MCF 10A (cell line): ENCODE measurements at regions not wholly inside any gene's neighbourhood (a gene's known extent, or its start where the extent isn't known, plus 50 kb on each side); places are given as distances from the start of the nearest gene placed in this dataset.

Experiments
- BruUV-seq: library from RNA; stranded (reverse); fragments of 400-500 nt; replicated peaks from 2 replicates; lab custom pipeline; 2021; lab: Mats Ljungman, UMichigan
- CTCF ChIA-PET: fragments of 300-600 bp; sonication (Branson Sonifier 250); formaldehyde crosslinking; extraction: SDS; loops from one replicate; lab custom pipeline; 2021; ENCODE audit warnings: antibody characterized with exemption, inconsistent platforms; lab: Yijun Ruan, JAX
- POLR2A ChIA-PET: fragments of 300-600, 350-650 bp; sonication (Branson Sonifier 250); formaldehyde crosslinking; extraction: SDS; loops from one replicate; lab custom pipeline; 2020; ENCODE audit warnings: antibody characterized with exemption, inconsistent platforms; lab: Yijun Ruan, JAX
- DNase-seq: peaks from one replicate; pipeline ENCODE4 v3.0.0-alpha.2; 2018; ENCODE audit not compliant: unreplicated experiment
- H3K27ac Mint-ChIP-seq: one replicate; pipeline ENCODE4 v1.8.0; 2022; ENCODE audit warnings: mild to moderate bottlenecking, low read depth, mixed read lengths; ENCODE audit not compliant: unreplicated experiment
- H3K27me3 Mint-ChIP-seq: one replicate; pipeline ENCODE4 v1.8.0; 2022; ENCODE audit warnings: mixed read lengths; ENCODE audit not compliant: insufficient read depth, unreplicated experiment
- H3K36me3 Mint-ChIP-seq: one replicate; pipeline ENCODE4 v1.8.0; 2022; ENCODE audit warnings: mild to moderate bottlenecking, moderate library complexity, mixed read lengths; ENCODE audit not compliant: insufficient read depth, unreplicated experiment
- H3K4me1 Mint-ChIP-seq: one replicate; pipeline ENCODE4 v1.8.0; 2022; ENCODE audit warnings: mixed read lengths; ENCODE audit not compliant: insufficient read depth, unreplicated experiment
- H3K4me3 Mint-ChIP-seq: one replicate; pipeline ENCODE4 v1.8.0; 2022; ENCODE audit warnings: mild to moderate bottlenecking, moderate library complexity, mixed read lengths; ENCODE audit not compliant: unreplicated experiment
- H3K9me3 Mint-ChIP-seq: one replicate; pipeline ENCODE4 v1.8.0; 2022; ENCODE audit warnings: mixed read lengths; ENCODE audit not compliant: unreplicated experiment
- CTCF ChIP-seq: fragments of 200-600 bp; IDR thresholded peaks from one replicate; pipeline ENCODE4 v1.8.0; 2022; ENCODE audit warnings: antibody characterized with exemption, mild to moderate bottlenecking; ENCODE audit not compliant: unreplicated experiment
- intact Hi-C: fragments of 100-400 bp; cut with micrococcal nuclease; formaldehyde crosslinking; loops from 2 replicates; pipeline ENCODE4 v1.14.1; 2022

GRCh38 chr7:67653856-67654454 is 657.3 kb downstream of the TYW1 start:
- intact Hi-C loops = no loop called here
- DNase-seq = no peak
- ChIA-PET CTCF (interaction anchor here (0.5 to 0.6 kb wide), 2 partner anchors 32 to 62 kb away, joined by 3 to 4 read pairs; no protein-coding TSS in a partner anchor), POLR2A (no interaction called here)
- Mint-ChIP-seq H3K4me1 (no peaks in the 10 kb centered on the region), H3K36me3 (no peaks in the 10 kb centered on the region), H3K9me3 (peaks cover 31% of the 10 kb centered on the region), H3K27me3 (no peaks in the 10 kb centered on the region), H3K27ac (no peak overlapping the region), H3K4me3 (no peak overlapping the region)
- BruUV-seq = no TSS peak
- TF ChIP-seq CTCF = no peak

GRCh38 chr7:67654642-67655041 is 658.0 kb downstream of the TYW1 start:
- intact Hi-C loops = no loop called here
- Mint-ChIP-seq H3K36me3 (no peaks in the 10 kb centered on the region), H3K27me3 (no peaks in the 10 kb centered on the region), H3K4me3 (no peak overlapping the region), H3K4me1 (no peaks in the 10 kb centered on the region), H3K27ac (no peak overlapping the region), H3K9me3 (peaks cover 34% of the 10 kb centered on the region)
- no peak for DNase-seq
- BruUV-seq = no TSS peak
- POLR2A ChIA-PET = no interaction called here
- TF ChIP-seq CTCF = no peak
- CTCF ChIA-PET = no interaction called here

- DNase-seq = no peak
- Mint-ChIP-seq H3K9me3 (peaks cover 38% of the 10 kb centered on the region), H3K4me3 (no peak overlapping the region), H3K27me3 (no peaks in the 10 kb centered on the region), H3K4me1 (no peaks in the 10 kb centered on the region), H3K27ac (no peak overlapping the region), H3K36me3 (no peaks in the 10 kb centered on the region)
- no peak for TF ChIP-seq CTCF
- intact Hi-C loops = no loop called here
- POLR2A ChIA-PET = no interaction called here
- CTCF ChIA-PET = no interaction called here
- no TSS peak for BruUV-seq
Observed at GRCh38 chr7:67655168-67655567, 658.5 kb downstream of the TYW1 start.

GRCh38 chr7:67659091-67659490 is 662.5 kb downstream of the TYW1 start:
- Mint-ChIP-seq H3K4me1 (no peaks in the 10 kb centered on the region), H3K36me3 (no peaks in the 10 kb centered on the region), H3K9me3 (peaks cover 47% of the 10 kb centered on the region), H3K27me3 (no peaks in the 10 kb centered on the region), H3K27ac (no peak overlapping the region), H3K4me3 (no peak overlapping the region)
- ChIA-PET POLR2A (no interaction called here), CTCF (no interaction called here)
- DNase-seq = no peak
- BruUV-seq = no TSS peak
- intact Hi-C loops = no loop called here
- no peak for TF ChIP-seq CTCF
